ENCODE measurements at regions not wholly inside any gene's neighbourhood (a gene's known extent, or its start where the extent isn't known, plus 50 kb on each side); places are given as distances from the start of the nearest gene placed in this dataset.

DNA sequence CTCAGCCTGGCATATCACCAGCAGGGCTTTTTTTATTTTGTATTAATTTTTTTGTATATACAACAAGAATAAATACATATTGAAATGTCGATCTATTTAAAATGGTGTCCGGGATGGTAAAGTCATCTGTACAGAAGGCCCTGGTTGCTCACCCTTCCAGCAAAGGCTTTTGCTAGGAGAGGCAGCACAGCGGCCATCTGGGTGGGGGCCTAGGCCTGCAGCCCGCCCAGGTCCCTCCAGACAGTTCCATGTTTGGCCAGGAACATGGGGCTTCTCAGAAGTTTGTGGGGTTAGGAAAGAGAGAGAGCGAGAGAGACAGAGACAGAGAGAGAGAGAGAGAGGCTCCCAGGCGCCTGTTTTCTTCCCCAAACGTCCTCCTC, 152.6 kb upstream of the LYZL2 start:
- Histone ChIP-seq H3K27ac (no peak overlapping the region), H3K36me3 (replicated peaks) (no peaks in the 10 kb centered on the region), H3K4me3 (ENCODE audit: low read depth, low read length) (no peak overlapping the region), H3K27me3 (replicated peaks) (no peaks in the 10 kb centered on the region)
- in situ Hi-C loops (cut with HindIII; ENCODE audit: low pct_ligation_motif_present, low sequenced_read_pairs), result no loop called here
- DNase-seq, result no peak
- TF ChIP-seq CTCF (IDR thresholded peaks at IDR 0.05; ENCODE audit: low read depth, low read length, missing control alignments), result no peak

GRCh38 chr10:30781670-30782121, 152.1 kb upstream of the LYZL2 start:
- in situ Hi-C loops (cut with HindIII; ENCODE audit: low pct_ligation_motif_present, low sequenced_read_pairs), result no loop called here
- H3K4me3 ChIP-seq (ENCODE audit: low read depth, low read length), result no peak overlapping the region
- H3K27ac ChIP-seq, result no peak overlapping the region
- H3K27me3 ChIP-seq (replicated peaks), result no peaks in the 10 kb centered on the region
- H3K36me3 ChIP-seq (replicated peaks), result no peaks in the 10 kb centered on the region
- no peak for DNase-seq
- TF ChIP-seq CTCF (IDR thresholded peaks at IDR 0.05; ENCODE audit: low read depth, low read length, missing control alignments), result no peak

DNA sequence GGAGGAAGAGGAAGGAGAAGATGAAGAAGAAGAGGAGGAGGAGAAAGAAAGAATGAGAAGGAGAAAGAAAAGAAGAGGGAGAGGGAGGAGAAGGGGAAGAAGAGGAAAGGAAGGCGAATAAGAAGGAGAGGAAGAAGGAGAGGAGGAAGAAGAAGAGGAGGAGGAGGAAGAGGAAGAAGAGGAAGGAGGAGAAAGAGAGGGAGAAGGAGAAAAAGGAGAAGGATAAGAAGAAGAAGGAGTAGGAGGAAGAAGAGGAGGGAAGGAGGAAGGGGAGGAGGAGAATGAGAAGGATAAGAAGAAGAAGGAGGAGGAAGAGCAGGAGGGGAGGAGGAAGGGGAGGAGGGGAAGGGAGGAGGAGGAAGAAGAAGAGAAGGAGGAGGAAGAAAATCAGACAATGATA, 149.2 kb upstream of the LYZL2 start:
- H3K4me3 ChIP-seq (ENCODE audit: low read depth, low read length), result no peak overlapping the region
- no peak for TF ChIP-seq CTCF (IDR thresholded peaks at IDR 0.05; ENCODE audit: low read depth, low read length, missing control alignments)

GRCh38 chr10:30775779-30776591, 146.4 kb upstream of the LYZL2 start:
- H3K36me3 ChIP-seq (replicated peaks), result no peaks in the 10 kb centered on the region
- no peak overlapping the region for H3K27ac ChIP-seq
- no peak for TF ChIP-seq CTCF (IDR thresholded peaks at IDR 0.05; ENCODE audit: low read depth, low read length, missing control alignments)
- in situ Hi-C loops (cut with HindIII; ENCODE audit: low pct_ligation_motif_present, low sequenced_read_pairs), result no loop called here
- DNase-seq, result peak; percentile 65
- no peak overlapping the region for H3K4me3 ChIP-seq (ENCODE audit: low read depth, low read length)
- no peaks in the 10 kb centered on the region for H3K27me3 ChIP-seq (replicated peaks)

More for the DNA sequence above, 149.2 kb upstream of the LYZL2 start:
- Histone ChIP-seq H3K27me3 (replicated peaks) (no peaks in the 10 kb centered on the region), H3K36me3 (replicated peaks) (no peaks in the 10 kb centered on the region), H3K27ac (no peak overlapping the region)
- in situ Hi-C loops (cut with HindIII; ENCODE audit: low pct_ligation_motif_present, low sequenced_read_pairs), result no loop called here
- no peak for DNase-seq

GRCh38 chr10:30774261-30774660, 144.7 kb upstream of the LYZL2 start:
- Histone ChIP-seq H3K36me3 (replicated peaks) (no peaks in the 10 kb centered on the region), H3K27me3 (replicated peaks) (no peaks in the 10 kb centered on the region), H3K4me3 (ENCODE audit: low read depth, low read length) (no peak overlapping the region), H3K27ac (no peak overlapping the region)
- no peak for DNase-seq
- TF ChIP-seq CTCF (IDR thresholded peaks at IDR 0.05; ENCODE audit: low read depth, low read length, missing control alignments), result no peak
- in situ Hi-C loops (cut with HindIII; ENCODE audit: low pct_ligation_motif_present, low sequenced_read_pairs), result no loop called here

DNA sequence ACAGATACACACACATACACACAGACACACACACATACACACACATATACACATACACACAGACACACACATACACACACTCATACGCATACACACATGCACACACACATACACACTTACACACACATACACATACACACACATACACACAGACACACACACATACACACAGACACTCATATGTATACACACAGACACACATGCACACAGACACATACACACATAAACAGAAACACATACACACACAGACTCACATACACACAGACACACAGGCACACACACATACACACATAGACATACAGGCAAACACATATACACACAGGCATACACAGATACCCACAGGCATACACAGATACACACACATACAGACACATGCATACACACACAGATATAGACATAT, 143.9 kb upstream of the LYZL2 start:
- DNase-seq, result no peak
- TF ChIP-seq CTCF (IDR thresholded peaks at IDR 0.05; ENCODE audit: low read depth, low read length, missing control alignments), result no peak
- Histone ChIP-seq H3K27ac (no peak overlapping the region), H3K4me3 (ENCODE audit: low read depth, low read length) (no peak overlapping the region), H3K27me3 (replicated peaks) (no peaks in the 10 kb centered on the region), H3K36me3 (replicated peaks) (no peaks in the 10 kb centered on the region)
- in situ Hi-C loops (cut with HindIII; ENCODE audit: low pct_ligation_motif_present, low sequenced_read_pairs), result no loop called here

All from brain microvascular endothelial cell (primary cell).